UCSD-AML1 (cell line): ENCODE measurements at regions not wholly inside any gene's neighbourhood (a gene's known extent, or its start where the extent isn't known, plus 50 kb on each side); places are given as distances from the start of the nearest gene placed in this dataset.

Experiments used
- DNase-seq: peaks from one replicate; lab custom pipeline; 2025; ENCODE audit not compliant: unreplicated experiment; lab: John Stamatoyannopoulos, UW

DNA sequence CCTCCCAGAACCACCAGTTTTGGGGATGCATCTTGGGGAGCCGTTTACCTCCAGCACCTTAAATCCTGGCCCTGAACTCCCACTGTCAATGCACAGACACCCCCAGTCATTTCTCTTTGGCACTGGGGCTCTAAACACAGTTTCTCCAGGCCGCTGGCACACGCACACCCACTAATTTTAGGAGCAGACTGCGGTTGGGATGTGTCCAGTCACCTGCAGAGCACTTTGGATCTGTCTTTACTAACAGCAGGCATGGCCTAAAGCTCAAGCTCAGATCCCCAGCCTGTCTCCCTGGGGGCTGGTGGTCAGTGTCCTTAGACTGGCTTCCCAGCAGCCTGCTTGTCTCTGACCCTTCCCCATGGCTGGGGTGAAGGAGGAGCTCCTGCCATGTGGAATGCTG, 49.9 kb downstream of the SYNE3 start:
- DNase-seq, result no peak

DNA sequence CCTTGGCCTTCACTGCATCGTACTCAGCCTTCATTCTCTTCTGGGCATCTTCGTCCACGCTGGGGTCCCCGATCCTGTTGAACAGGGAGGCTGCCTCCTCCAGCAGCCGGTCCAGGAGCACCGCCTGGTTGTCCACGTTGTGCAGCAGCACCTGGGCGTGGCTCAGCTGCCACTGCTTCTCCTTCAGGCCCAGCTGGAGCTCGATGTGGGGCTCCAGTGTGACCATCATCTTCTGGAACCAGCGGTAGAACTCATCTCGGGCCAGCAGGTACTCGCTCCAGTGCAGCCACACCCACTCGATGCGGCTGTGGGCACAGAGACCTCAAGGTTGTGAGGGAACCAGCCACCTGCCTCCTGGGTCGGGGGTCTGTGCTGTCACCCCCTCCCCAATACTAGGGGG, 50.5 kb downstream of the SYNE3 start:
- no peak for DNase-seq

DNA sequence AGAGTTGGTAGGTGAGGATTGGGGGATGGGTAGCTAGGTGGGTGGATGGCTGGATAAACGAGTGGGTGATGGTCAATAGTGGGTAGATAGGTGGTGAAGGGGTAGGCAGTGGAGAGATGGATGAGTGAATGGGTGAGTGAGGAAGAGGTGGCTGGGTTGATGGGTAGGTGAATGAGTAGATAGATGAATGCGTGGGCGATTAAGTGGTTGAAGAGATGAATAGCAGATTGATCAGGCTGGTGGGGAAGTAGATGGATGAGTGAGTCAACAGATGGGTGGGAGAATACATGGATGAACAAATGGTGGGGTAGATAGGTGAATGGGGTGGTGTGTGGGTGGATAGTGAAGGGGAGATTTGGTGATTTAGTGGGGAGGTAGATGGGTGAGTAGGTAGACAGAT, 51.1 kb downstream of the SYNE3 start:
- DNase-seq, result no peak

DNA sequence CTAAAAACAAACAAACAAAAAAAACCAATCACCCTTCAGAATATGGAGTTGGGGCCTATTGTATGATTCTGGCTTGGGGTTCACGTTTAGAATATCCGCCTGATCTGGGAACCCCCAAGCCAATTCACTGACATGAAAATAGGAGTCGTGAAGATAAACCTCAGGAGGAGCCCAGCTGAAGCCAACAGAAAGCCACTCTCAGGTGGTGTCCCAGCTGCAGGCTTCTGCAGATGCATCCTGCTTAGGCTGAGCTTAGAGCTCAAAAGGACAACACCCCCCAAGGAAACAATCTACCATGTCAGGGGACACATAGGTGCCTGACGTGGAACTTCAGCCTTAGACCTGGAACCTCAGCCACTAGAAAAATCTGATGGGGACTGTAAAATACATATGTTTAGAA, 51.9 kb downstream of the SYNE3 start:
- DNase-seq, result no peak

DNA sequence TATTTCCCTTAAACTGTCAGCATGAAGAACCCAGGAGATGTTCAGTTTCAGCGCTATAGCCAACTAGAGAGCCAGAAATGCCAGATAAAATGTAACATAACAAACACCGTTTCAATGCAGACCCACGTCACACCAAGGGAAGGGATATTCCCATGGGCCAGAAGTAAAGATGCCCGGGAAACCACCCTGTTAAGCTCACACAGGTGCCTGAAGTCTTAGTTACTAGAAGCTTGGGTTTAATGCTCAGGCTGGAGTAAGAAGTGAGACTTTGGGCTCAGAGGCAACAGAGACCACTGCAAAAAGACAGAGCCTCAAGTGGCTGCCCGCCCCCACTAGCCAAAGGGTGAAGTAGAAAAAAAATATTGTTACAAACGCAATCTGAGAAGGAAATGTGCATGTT, 52.3 kb downstream of the SYNE3 start:
- no peak for DNase-seq

DNA sequence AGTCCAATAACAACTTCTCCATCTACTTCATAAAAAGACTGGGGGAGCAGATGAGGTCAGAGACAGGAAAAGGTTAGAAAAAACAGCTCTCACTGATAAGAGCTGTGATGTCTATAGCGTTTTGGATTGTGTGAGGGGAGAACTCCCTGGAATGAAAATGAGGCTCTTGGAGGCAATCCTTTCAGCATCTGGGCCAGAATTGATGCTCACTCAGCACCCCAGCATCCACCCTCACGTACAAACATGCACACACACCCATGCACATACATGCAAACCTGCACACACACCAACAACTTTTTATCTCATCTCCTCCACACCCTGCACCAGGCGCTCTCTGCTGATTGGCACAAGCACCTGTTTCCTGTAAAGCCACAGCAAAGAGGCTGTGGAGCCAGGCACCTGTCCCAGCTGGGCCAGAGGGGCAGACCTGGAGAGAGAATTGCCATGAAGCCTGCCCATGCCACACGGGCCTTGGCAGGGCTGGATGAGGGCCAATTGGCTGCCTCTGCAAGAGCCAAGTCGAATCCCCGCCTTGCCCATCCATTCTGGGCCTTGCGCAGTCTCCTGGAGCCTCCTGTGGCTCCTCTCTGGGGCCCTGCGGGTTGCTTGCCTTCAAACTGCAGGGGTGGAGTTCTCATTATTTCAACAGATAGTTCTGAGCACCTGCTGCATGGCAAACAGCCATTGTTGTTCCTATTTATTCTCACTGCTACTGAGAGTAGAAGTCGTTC, 53.1 kb downstream of the SYNE3 start:
- peak; percentile 18 for DNase-seq

DNA sequence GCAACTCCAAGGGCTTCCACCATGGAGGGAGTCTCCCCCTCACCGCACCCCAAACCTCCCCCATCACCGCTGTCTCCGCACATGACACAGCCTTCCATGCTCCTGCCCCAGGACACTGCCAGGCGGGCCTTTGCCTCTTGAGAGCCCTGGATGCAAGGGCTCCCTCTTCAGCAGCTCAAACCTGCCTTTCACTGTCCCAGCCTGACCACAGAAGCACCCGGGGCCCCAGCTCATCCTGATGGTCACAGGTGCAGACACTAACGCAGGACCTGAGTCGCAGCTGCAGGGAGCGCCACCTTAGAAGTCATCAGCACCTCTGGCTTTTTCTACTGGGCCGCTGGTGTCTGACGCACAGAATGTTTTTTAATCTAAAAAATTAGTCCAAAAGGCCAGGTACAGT, 54.0 kb downstream of the SYNE3 start:
- DNase-seq, result no peak

DNA sequence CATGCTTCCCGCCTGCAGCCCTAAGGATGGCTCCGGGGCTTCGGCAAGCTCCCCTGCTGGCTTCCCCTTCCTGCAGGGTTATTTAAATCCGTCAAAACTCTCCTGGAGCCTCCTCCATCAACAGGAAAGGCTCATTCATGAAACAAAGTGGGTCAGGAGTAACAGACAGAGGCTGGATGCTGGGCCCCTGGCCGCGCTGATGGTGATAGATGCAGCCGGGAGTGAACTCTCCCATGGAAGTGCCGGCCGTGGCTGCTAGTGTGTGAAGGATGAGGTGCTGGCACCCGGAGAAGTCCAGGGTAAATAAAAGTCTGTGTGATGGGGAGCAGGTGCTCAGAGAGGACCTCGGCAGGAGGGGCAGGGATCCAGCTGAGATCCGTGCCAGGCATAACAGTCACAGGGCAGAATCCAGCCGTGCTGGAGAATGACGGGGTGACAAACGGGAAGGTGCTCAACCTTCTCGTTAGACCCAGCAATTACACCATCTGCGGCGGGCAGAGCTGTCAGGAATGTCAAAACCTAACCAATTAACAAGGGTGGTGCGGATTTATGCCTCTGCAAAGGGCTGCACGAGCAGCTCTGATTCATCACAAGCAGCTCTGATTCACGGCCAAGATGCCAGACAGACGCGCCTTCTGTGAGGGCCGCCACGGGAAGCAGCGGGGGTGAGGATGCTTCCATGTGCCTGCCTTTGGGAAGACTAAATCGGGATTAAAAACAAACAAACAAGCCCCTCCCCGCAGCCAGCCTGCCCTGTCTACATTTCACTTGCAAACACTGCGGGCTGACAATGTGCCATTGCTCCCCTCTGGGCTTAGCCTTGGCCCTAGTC, 55.6 kb downstream of the SYNE3 start:
- DNase-seq, result no peak

DNA sequence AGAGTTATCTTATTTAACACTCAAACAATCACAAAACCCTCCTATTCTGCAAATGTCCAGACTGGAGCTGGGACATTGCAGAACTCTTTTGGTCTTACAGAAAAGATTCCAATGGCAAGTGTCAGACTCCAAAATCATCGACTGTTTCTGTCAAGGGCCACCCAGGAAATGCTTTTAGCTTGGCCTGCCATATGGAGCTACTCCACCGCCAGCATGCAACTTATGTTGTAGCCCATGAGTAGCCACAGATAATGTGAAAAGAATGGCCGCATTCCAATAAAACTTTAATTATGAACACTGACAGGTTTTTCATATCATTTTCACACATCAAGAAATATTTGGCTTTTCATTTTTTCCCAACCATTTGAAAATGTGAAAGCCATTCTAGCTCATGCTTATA, 57.5 kb downstream of the SYNE3 start:
- DNase-seq, result no peak

DNA sequence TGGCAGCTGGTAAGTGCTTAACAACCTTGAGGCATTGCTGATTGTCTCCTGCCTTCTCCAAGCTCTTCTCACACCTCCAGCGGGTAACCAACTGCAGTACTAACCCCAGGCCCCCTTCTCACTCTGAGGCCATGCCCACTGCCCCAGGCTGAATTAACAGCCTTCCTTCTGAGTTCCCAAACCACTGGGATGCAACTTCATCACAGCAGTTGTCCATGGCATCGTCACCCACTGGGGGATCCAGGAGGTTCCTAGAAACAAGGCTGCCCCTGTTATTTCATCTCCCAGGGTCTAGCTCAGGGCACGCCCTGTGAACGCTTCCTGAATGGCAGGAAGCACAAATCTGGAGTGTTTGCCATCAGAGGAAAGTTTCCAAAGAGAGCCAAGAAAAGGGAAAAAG, 58.0 kb downstream of the SYNE3 start:
- no peak for DNase-seq

DNA sequence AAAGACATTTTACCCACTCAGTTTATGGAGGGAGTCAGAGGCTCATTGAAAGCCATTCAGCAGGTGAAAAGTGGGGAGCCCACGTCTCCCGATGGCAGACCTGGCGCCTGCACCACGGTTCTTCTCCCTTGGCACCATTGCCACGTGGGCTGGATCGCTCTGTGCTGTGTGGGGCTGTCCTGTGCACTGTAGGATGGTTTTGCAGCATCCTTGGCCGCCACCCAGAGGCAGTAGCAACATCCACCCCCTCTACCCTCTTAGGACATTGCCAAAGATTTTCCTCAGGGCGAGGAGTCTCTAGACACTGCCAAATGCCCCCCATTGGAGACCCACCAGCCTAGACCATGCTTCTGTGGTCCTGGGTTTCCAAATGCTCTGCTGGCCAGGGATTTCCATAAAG, 60.2 kb downstream of the SYNE3 start:
- no peak for DNase-seq

DNA sequence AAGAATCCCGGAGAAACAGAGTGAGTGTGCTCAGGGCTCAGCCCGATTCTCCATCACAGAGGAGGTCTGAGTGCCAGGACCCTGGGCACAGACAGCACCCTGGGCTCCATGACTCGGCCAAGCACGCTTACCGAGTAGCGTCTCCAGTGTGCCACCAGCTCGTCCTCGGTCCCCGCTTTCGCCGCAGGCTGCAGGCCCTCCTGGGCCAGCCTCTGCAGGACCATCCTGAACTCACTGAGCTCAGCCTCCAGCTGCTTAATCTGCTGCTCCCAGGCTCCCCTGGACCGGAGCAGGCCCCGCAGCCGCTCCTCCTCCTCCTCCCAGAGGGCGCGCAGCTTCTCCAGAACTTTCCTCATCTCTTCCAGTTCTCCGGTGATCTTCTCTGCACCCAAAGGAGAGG, 61.2 kb downstream of the SYNE3 start:
- DNase-seq, result no peak

DNA sequence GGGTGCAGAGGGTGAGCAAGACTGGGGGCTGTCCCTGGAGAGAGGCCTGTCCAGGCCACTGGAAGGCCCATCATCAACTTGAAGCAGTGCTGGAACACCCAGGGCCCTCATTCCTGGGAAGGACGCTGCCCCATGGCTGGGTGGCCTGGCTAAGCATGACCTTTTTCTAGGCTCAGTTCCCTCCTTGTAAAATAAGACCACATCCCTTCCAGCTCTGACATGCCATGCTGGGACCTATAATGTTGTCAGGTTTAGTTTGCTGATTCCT, 62.8 kb downstream of the SYNE3 start:
- no peak for DNase-seq

DNA sequence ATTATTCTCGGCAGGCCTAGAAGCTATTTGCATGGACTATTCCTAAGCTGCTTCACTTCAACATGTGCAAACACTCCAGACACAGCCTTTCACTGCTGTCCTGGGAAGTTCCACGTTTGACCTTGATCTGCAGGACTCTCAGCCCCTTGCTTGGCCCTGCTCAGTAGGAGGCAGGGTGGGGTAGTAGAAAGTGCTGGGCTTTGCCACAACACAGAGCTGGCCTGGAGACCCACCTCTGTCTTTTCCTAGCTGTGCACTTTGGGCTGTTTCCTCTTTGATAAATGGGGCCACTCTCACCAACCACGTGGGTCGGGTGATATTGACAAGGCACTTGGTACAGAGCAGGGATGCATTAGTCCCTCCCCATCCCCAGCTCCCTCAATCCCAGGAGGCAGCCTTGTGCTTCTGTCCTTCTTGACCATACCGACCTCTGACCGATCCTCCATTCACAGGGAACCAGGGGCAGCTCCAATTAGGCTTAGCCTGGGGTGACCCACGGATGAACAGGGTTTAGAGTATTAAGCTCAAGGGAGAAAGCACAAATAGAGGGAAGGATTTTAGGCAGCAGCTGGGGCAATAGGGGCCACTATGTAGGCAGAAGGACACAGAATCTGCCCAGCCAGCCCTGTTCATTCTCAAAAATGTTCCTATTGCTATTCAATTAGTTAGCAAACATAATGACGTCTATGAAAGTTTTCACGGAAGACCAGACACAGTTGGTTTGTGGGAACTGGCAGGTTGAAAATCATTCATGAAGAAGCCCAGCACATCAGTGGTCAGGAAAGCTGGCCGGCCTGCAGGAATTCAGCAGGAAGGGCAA, 63.3 kb downstream of the SYNE3 start:
- no peak for DNase-seq

DNA sequence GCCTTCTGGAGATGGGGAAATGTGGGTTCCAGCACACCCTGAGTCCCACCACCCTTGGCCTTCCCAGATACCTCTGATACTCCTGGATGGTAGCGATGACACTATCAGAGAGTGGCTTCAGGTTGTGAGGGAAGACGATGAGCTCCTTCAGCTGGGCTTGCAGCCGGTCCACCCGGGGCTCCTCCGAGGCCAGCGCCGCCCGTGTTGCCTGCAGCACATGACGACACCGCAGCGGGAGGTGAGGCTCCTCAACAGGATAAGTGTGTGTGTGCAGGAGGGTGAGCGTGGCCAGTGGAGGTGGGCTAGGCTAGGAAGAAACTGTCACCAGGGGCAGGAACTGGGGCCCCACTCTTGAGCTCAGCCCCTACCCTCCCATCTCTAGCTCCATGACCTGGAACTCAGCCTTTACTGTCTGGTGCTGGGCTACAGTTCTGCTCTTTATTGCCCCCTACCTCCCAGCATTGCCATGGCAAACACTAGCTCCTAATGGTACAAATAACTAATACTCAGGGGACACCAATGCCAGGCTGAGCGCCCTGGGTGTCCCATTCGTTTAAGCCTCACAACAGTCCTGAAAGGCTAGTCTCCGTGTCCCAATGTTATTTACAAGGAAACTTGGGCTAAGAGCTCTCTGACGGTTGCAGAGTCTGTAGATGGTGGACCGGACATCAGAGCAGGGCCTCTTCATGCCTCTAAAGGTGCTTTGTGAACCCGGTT, 64.1 kb downstream of the SYNE3 start:
- DNase-seq, result peak; percentile 21

DNA sequence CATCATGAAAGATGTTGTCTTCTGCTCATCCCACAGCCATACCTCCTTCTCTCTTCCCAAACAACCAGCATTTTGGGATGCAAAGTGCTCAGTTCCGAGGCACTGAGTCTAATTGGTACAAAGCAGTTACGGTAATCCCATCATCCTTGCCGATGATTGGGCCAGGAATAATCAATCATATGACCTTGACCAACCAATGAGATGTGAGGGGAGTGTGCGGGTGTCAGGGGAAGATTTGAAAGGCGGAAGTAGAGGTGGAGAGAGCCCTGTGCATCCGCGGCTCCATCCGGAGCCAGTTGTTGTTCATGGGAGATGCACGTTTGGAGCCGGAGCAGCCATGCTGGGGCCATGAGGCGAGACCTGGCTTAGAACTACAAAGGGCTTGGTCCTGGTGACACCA, 67.3 kb downstream of the SYNE3 start:
- no peak for DNase-seq

DNA sequence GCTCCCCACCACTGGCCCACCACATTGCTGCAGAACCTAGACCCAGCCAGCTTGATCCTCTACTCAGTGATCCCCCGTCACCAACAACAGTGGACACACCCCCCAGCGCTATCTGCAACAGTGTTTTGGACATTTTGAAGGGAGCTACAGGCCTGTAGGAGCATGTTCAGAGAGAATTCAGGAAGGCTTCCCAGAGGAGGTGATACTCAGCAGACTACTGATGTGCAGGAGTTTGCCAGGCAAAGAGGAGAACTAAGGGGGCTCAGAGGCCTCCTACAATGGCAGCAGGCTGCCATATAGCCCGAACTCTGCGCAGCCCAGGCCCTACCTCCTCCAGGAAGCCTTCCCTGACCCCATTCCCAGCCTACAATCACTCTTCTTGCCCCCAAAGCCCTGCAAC, 70.0 kb downstream of the SYNE3 start:
- DNase-seq, result no peak

DNA sequence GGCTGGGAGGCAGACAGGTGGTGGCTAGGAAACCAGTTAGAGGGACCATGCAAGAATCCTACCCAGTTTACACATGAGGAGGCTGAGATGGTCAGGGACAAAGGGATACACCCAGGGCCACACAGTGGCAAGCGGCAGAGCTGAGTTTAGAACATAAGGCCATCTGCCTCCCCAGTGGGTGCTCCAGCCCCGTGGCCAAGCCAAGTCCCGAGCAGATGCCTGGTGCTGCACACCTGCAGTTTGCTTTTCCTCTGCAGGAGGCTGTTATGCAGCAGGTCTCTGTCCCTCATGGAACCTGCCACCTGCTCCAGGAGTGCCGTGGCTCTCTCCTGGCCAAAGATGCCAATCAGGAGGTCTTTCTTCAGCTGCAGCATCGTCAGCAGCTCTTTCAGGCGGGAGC, 70.8 kb downstream of the SYNE3 start:
- DNase-seq, result no peak

DNA sequence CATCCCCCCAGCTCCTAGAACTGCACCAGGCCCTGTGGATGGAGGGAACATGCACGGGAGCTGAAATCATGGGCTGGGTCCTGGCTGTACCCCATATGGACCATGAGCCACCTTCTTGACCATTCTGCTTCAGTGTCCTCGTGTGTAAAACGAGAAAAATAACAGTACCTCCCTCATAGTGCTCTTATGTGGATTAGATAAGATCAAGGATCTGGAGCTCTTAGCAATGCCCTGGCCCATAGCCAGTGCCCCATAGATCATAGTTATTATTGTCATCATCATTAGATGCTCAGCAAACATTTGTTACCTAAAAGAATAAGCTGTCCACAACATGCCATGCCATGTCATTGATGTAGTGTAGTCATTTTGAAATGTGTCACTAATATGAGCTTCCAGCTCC, 71.3 kb downstream of the SYNE3 start:
- no peak for DNase-seq

DNA sequence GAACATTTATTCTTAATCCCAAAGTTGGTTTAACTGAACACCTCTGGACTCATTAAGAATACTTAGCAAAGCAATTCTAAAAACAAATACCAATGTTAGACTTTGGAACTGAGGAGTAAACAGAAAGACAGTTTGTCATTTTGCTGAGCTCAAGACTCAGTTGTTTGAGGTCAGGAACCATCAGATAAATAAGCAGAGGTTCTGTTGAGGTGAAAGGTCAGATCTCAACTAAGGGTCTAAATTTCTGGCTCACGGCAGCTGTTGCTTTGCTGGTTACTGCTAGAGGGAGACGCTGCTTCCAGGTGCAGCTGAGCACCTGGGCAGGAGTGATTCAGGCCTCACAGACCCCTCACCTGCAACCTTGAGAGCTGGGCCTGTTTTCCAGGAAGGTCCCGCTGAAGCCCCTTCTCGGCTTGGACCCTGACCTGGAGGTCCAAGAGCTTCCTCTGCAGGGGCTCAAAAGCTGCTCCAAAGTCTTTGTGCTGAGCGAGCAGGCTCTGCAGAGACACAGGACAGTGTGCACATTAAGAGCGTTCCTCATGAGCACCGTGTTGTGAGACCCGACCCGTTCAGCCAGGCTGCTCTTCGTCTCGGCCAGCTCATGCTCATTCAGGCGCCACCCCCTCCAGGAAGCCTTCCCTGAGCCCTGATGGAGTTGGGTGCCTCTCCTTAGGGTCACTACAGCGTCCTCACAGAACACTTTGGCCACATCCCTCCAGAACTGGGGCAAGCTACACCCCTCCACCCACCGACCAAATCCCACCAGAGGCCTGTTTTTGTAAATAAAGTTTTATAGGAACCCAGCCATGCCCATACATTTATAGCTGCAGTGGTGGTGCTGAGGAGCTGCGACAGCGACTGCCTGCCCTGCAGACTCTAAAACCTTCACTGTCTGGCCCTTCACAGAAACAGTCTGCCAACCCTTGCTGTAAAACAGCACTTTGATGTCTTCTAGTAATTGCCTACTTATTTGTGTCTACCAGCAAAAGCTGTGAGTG, 72.0 kb downstream of the SYNE3 start:
- DNase-seq, result no peak
